Glutamatergic neuron (in vitro differentiated cells): ENCODE measurements at regions not wholly inside any gene's neighbourhood (a gene's known extent, or its start where the extent isn't known, plus 50 kb on each side); places are given as distances from the start of the nearest gene placed in this dataset.

Experiments
- DNase-seq: peaks from one replicate; pipeline ENCODE4 v3.0.0; 2022
- H3K27ac Mint-ChIP-seq: one replicate; pipeline ENCODE4 v1.8.0; 2020; ENCODE audit warnings: mild to moderate bottlenecking, mixed read lengths, inconsistent platforms; ENCODE audit not compliant: unreplicated experiment
- H3K27me3 Mint-ChIP-seq: one replicate; pipeline ENCODE4 v1.8.0; 2020; ENCODE audit warnings: mild to moderate bottlenecking, moderate library complexity, mixed read lengths, inconsistent platforms; ENCODE audit not compliant: unreplicated experiment
- H3K36me3 Mint-ChIP-seq: one replicate; pipeline ENCODE4 v1.8.0; 2020; ENCODE audit warnings: mild to moderate bottlenecking, mixed read lengths, inconsistent platforms; ENCODE audit not compliant: unreplicated experiment
- H3K4me1 Mint-ChIP-seq: one replicate; pipeline ENCODE4 v1.8.0; 2020; ENCODE audit warnings: mild to moderate bottlenecking, low read depth, mixed read lengths, inconsistent platforms; ENCODE audit not compliant: unreplicated experiment
- H3K4me3 Mint-ChIP-seq: one replicate; pipeline ENCODE4 v1.8.0; 2020; ENCODE audit warnings: mild to moderate bottlenecking, mixed read lengths, inconsistent platforms; ENCODE audit not compliant: unreplicated experiment
- H3K9me3 Mint-ChIP-seq: one replicate; pipeline ENCODE4 v1.8.0; 2020; ENCODE audit warnings: mild to moderate bottlenecking, moderate library complexity, mixed read lengths, inconsistent platforms; ENCODE audit not compliant: unreplicated experiment
- CTCF ChIP-seq: fragments of 200-600 bp; sonication (generic); IDR thresholded peaks from one replicate; pipeline ENCODE4 v1.5.0; 2021; ENCODE audit not compliant: partially characterized antibody, unreplicated experiment

GRCh38 chr20:53852014-53852413 is 218.4 kb downstream of the BCAS1 start:
- H3K36me3 Mint-ChIP-seq: no peaks in the 10 kb centered on the region
- no peak overlapping the region for H3K27ac Mint-ChIP-seq
- DNase-seq: no peak
- no peak overlapping the region for H3K4me3 Mint-ChIP-seq
- H3K4me1 Mint-ChIP-seq: peaks cover 12% of the 10 kb centered on the region
- peaks cover 4% of the 10 kb centered on the region for H3K27me3 Mint-ChIP-seq
- H3K9me3 Mint-ChIP-seq: peaks cover 4% of the 10 kb centered on the region
- no peak for TF ChIP-seq CTCF

DNA sequence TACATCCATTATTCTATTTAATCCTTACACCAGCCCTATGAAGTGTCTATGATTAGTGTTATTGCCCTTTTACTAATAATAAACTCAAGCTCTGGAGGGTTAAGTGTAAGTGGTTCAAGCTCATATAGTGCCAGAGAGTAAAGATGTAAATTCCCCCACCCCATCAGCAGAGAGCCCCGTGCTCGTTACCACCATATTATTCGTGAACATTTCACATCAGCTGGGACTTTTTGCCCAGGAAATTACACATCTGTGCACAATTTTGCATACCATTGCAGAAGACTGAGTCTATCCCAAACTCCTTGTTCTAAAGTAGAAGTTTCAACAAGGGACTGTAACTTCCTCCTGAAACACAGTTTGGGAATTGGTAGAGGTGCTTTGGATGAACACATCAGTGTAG is 220.1 kb downstream of the BCAS1 start:
- Mint-ChIP-seq H3K36me3 (no peaks in the 10 kb centered on the region), H3K4me1 (peaks cover 8% of the 10 kb centered on the region), H3K27me3 (peaks cover 2% of the 10 kb centered on the region), H3K27ac (no peak overlapping the region), H3K4me3 (no peak overlapping the region), H3K9me3 (peaks cover 4% of the 10 kb centered on the region)
- no peak for DNase-seq
- no peak for TF ChIP-seq CTCF

- no peak overlapping the region for H3K27ac Mint-ChIP-seq
- H3K4me3 Mint-ChIP-seq: no peak overlapping the region
- H3K27me3 Mint-ChIP-seq: peaks cover 2% of the 10 kb centered on the region
- peaks cover 6% of the 10 kb centered on the region for H3K4me1 Mint-ChIP-seq
- H3K36me3 Mint-ChIP-seq: no peaks in the 10 kb centered on the region
- H3K9me3 Mint-ChIP-seq: peaks cover 4% of the 10 kb centered on the region
- no peak for TF ChIP-seq CTCF
- DNase-seq: no peak
These were observed 220.8 kb downstream of the BCAS1 start for GRCh38 chr20:53849471-53850059.

DNA sequence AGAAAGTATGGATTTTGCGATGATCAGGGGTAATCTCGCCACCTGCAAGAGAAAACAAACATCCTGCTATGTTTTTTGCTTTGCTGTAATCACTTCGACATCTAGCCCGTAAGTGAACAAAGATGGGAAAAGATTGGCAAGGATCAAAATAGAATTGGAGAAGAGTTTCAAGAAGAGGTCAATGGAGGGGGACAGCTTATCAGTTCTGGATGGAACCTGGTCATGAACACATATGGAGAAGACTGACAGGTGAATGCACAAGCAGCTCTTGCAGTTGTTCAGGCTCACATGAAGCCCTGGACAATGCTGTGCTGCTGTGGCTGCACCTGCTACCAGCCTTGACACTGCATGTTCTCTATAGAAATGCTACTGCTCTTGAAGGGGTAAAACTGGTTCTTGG is 222.1 kb downstream of the BCAS1 start:
- Mint-ChIP-seq H3K27me3 (peaks cover 2% of the 10 kb centered on the region), H3K27ac (no peak overlapping the region), H3K9me3 (peaks cover 4% of the 10 kb centered on the region), H3K4me1 (peaks cover 6% of the 10 kb centered on the region), H3K36me3 (no peaks in the 10 kb centered on the region), H3K4me3 (no peak overlapping the region)
- no peak for DNase-seq
- TF ChIP-seq CTCF: no peak

- Mint-ChIP-seq H3K9me3 (peaks cover under 1% of the 10 kb centered on the region), H3K36me3 (no peaks in the 10 kb centered on the region), H3K4me1 (peaks cover 3% of the 10 kb centered on the region), H3K27me3 (peaks cover 2% of the 10 kb centered on the region), H3K4me3 (no peak overlapping the region), H3K27ac (no peak overlapping the region)
- no peak for TF ChIP-seq CTCF
- DNase-seq: no peak
These were observed 222.6 kb downstream of the BCAS1 start for GRCh38 chr20:53847837-53848170.
